ENCODE measurements at regions not wholly inside any gene's neighbourhood (a gene's known extent, or its start where the extent isn't known, plus 50 kb on each side); places are given as distances from the start of the nearest gene placed in this dataset.

DNA sequence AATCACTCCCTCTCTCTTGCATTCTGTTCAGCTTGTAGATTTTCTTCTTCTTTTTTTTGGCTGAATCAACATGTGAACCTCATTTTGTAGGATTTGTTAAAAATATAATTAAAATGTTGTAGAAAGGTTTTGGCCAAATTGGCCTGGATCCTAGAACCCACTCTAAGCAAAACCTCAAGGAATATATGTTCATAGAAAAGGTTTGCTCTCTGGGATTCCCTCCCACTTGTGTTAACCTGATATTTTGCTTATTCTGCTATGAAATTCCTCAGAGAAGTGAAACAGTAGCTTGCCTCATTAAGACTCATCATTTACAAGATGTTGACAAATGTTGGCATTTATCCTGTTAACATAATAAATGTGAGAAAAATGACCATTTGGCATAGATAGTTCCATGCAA, 456.7 kb downstream of the TMEM182 start:
- intact Hi-C loops (cut with DNase I; ENCODE audit: low total_unique reads): no loop called here
- Histone ChIP-seq H3K4me3 (no peak overlapping the region), H3K9me3 (no peaks in the 10 kb centered on the region), H3K4me1 (no peaks in the 10 kb centered on the region), H3K27ac (no peak overlapping the region), H3K27me3 (no peaks in the 10 kb centered on the region), H3K36me3 (no peaks in the 10 kb centered on the region)
- TF ChIP-seq CTCF (IDR thresholded peaks at IDR 0.05) (no peak), POLR2A (IDR thresholded peaks at IDR 0.05) (no peak)
- no peak for DNase-seq

DNA sequence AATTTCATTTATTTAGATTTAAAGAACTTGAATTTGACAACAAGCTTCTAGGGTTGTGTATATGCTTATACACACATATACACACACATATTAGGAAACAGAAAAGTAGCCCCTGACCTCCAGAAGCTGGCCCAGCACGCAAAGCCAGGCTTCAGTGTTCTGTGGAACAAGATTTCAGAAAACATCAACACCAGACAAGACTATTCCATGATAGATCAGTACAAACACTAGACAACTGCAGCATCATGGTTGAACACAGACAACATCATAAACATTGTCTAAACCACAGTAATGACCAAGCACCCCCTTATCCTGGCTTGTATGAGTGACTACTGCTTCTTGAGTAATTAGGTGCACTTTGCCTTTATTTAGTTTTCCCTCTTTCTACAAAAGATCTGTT, 457.6 kb downstream of the TMEM182 start:
- H3K4me1 ChIP-seq: no peaks in the 10 kb centered on the region
- intact Hi-C loops (cut with DNase I; ENCODE audit: low total_unique reads): no loop called here
- H3K4me3 ChIP-seq: no peak overlapping the region
- H3K9me3 ChIP-seq: no peaks in the 10 kb centered on the region
- H3K36me3 ChIP-seq: no peaks in the 10 kb centered on the region
- H3K27me3 ChIP-seq: no peaks in the 10 kb centered on the region
- no peak for DNase-seq
- no peak overlapping the region for H3K27ac ChIP-seq
- TF ChIP-seq CTCF (IDR thresholded peaks at IDR 0.05) (no peak), POLR2A (IDR thresholded peaks at IDR 0.05) (no peak)

DNA sequence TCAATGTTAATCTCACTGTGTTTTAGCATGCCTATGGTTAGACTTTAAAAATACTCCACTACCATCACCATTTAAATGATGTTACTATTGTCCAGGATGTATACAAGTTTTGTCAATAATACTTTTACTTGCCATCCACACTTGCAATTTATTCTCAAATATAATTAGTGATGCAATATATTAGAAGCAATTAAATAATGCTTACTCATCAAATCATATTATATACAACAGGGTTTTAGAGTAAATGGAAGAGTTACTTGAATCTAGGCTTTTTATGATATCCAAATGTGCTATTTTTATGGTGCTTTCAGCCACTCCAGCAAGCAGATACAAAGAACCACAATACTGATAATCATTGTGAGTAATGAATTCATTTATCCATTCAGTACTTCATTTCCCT, 461.1 kb downstream of the TMEM182 start:
- TF ChIP-seq POLR2A (IDR thresholded peaks at IDR 0.05) (no peak), CTCF (IDR thresholded peaks at IDR 0.05) (no peak)
- no peaks in the 10 kb centered on the region for H3K36me3 ChIP-seq
- intact Hi-C loops (cut with DNase I; ENCODE audit: low total_unique reads): no loop called here
- no peaks in the 10 kb centered on the region for H3K27me3 ChIP-seq
- H3K4me1 ChIP-seq: no peaks in the 10 kb centered on the region
- H3K9me3 ChIP-seq: no peaks in the 10 kb centered on the region
- H3K27ac ChIP-seq: no peak overlapping the region
- no peak for DNase-seq
- no peak overlapping the region for H3K4me3 ChIP-seq

DNA sequence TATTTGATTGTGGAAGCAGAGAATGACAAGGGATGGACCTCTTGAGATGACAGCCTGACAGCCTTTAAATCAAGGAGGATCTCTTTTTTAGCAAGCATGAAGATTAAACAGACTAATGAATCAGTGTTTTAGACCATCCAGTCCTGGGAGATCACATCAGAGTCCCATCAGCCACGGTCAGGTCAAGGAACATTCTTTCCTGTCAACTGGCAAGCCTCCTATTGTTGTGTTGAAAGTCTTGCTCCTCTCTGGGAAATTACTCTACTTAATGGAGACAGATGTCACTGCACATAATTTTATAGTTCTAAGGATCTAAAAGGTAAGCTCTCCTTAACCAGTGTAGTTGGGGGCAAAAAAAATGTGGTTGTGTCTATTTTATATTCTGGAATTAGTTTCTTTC, 469.0 kb downstream of the TMEM182 start:
- no peak for TF ChIP-seq CTCF (IDR thresholded peaks at IDR 0.05)
- no peak for TF ChIP-seq POLR2A (IDR thresholded peaks at IDR 0.05)
- Histone ChIP-seq H3K9me3 (no peaks in the 10 kb centered on the region), H3K27ac (no peak overlapping the region), H3K4me1 (no peaks in the 10 kb centered on the region), H3K27me3 (no peaks in the 10 kb centered on the region), H3K36me3 (no peaks in the 10 kb centered on the region), H3K4me3 (no peak overlapping the region)
- no peak for DNase-seq
- intact Hi-C loops (cut with DNase I; ENCODE audit: low total_unique reads): no loop called here

GRCh38 chr2:103232865-103233264, 471.0 kb downstream of the TMEM182 start:
- Histone ChIP-seq H3K4me1 (no peaks in the 10 kb centered on the region), H3K36me3 (no peaks in the 10 kb centered on the region), H3K9me3 (no peaks in the 10 kb centered on the region), H3K4me3 (no peak overlapping the region), H3K27ac (no peak overlapping the region), H3K27me3 (no peaks in the 10 kb centered on the region)
- intact Hi-C loops (cut with DNase I; ENCODE audit: low total_unique reads): no loop called here
- no peak for DNase-seq
- TF ChIP-seq POLR2A (IDR thresholded peaks at IDR 0.05) (no peak), CTCF (IDR thresholded peaks at IDR 0.05) (no peak)
